K562 (cell line): ENCODE measurements at regions not wholly inside any gene's neighbourhood (a gene's known extent, or its start where the extent isn't known, plus 50 kb on each side); places are given as distances from the start of the nearest gene placed in this dataset.

Experiments
- CBFB ChIP-seq: sonication (generic); formaldehyde crosslinking; IDR thresholded peaks from 2 replicates; pipeline ENCODE4 v1.4.0; 2020; ENCODE audit warnings: mild to moderate bottlenecking, missing genetic modification reagents
- CTCF ChIP-seq, 3 experiments: IDR thresholded peaks in 2 of 3; conservative IDR thresholded peaks in 1 of 3; 2 replicates each; pipeline ENCODE4 v1.5.1; 2011 to 2012; ENCODE audit warnings: low read length in 3 of 3, mild to moderate bottlenecking in 3 of 3, control low read depth in 2 of 3, improper control_type of control experiment in 1 of 3, inconsistent platforms in 1 of 3, low read depth in 1 of 3, mixed read lengths in 1 of 3, moderate library complexity in 1 of 3; ENCODE audit not compliant: insufficient read depth in 2 of 3
- HDAC6 ChIP-seq: IDR thresholded peaks from 2 replicates; pipeline ENCODE4 v1.6.1; 2012; ENCODE audit warnings: low read depth, mild to moderate bottlenecking, control low read depth, inconsistent platforms, low read length, moderate library complexity
- ILK ChIP-seq: fragments of 450-650 bp; IDR thresholded peaks from 2 replicates; pipeline ENCODE4 v1.6.1; 2016; ENCODE audit warnings: missing genetic modification characterization, low read depth, mild to moderate bottlenecking, missing compliant biosample characterization, moderate library complexity, borderline replicate concordance
- MIER1 ChIP-seq: fragments of 450-650 bp; IDR thresholded peaks from 2 replicates; pipeline ENCODE4 v1.6.1; 2016; ENCODE audit warnings: antibody characterized with exemption, mild to moderate bottlenecking, low read depth
- MXI1 ChIP-seq: IDR thresholded peaks from 2 replicates; pipeline ENCODE4 v1.6.1; 2011; ENCODE audit warnings: low read depth, mild to moderate bottlenecking, improper control_type of control experiment, low read length
- NFATC3 ChIP-seq: fragments of 450-650 bp; IDR thresholded peaks from 2 replicates; pipeline ENCODE4 v1.6.1; 2017; ENCODE audit warnings: mild to moderate bottlenecking
- SRF ChIP-seq, 2 experiments: fragments of 250-450, 450-650 bp in 1 of 2; sonication (Bioruptor Pico) in 1 of 2; sonication (generic) in 1 of 2; formaldehyde crosslinking; IDR thresholded peaks; 2 replicates each; pipeline versions ENCODE4 v1.5.0 to v1.5.1; 2020 to 2022; ENCODE audit warnings: mild to moderate bottlenecking in 1 of 2, missing genetic modification reagents in 1 of 2
- TAF1 ChIP-seq: IDR thresholded peaks from 2 replicates; pipeline ENCODE4 v1.6.1; 2011; ENCODE audit warnings: mild to moderate bottlenecking, low read length, moderate library complexity; ENCODE audit not compliant: insufficient read depth, control insufficient read depth, severe bottlenecking; ENCODE audit errors: extremely low read depth
- ZNF12 ChIP-seq: sonication (generic); formaldehyde crosslinking; IDR thresholded peaks from 2 replicates; pipeline ENCODE4 v1.4.0; 2020; ENCODE audit warnings: mild to moderate bottlenecking, missing genetic modification reagents
- ZNF175 ChIP-seq: fragments of 200-800 bp; sonication (Bioruptor generic); IDR thresholded peaks from 2 replicates; pipeline ENCODE4 v1.6.1; 2016; ENCODE audit warnings: low read depth, mild to moderate bottlenecking, missing genetic modification characterization, missing compliant biosample characterization

DNA sequence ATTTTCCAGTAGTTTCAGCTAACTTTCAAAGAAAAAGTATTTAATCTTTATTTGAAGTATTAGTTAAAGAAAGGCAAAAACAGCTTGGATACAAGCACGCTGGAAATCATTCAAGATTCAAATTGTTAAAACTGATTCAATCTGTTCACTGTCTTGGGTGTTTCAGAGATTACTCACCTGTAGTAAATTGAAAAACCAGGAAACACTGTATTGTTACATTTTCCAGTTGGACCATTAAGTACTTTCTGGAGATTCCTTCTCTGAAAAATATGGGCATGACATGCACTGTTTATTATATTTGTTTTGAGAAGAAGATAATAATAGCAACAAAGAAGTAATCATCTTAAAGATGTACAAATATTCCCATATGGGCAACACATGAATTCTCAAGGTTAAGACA lies 196.1 kb downstream of the UBE2E3 start:
- no peak for TF ChIP-seq SRF (CRISPR knock-in tag; IDR thresholded peaks at IDR 0.05)
- no peak for TF ChIP-seq ZNF12 (CRISPR knock-in tag)
- no peak for TF ChIP-seq ILK
- TF ChIP-seq MXI1 = no peak
- no peak for TF ChIP-seq NFATC3
- TF ChIP-seq HDAC6 = no peak
- no peak for TF ChIP-seq CTCF (IDR thresholded peaks at IDR 0.05 in 2 of 3, conservative IDR thresholded peaks at IDR 0.05 in 1 of 3; ENCODE audit: insufficient read depth in 2 of 3, low read depth in 1 of 3, low read length in 3 of 3)
- TF ChIP-seq TAF1 = no peak
- no peak for TF ChIP-seq CBFB (CRISPR knock-in tag)
- no peak for TF ChIP-seq MIER1
- no peak for TF ChIP-seq ZNF175 (CRISPR knock-in tag)
